Upper lobe of left lung (tissue), 4 donors: ENCODE measurements at regions not wholly inside any gene's neighbourhood (a gene's known extent, or its start where the extent isn't known, plus 50 kb on each side); places are given as distances from the start of the nearest gene placed in this dataset.

Experiments used
- CTCF ChIP-seq, 6 experiments: fragments of 450-650 bp in 4 of 6; fragments of 200-600 bp in 2 of 6; sonication (generic) in 2 of 6; IDR thresholded peaks; one replicate each; pipeline ENCODE4 v1.5.1; 2016 to 2019; ENCODE audit warnings: antibody characterized with exemption in 6 of 6
- POLR2A ChIP-seq, 4 donors: fragments of 450-650 bp; IDR thresholded peaks; one replicate each; pipeline ENCODE4 v1.5.1; 2016 to 2017; ENCODE audit warnings: antibody characterized with exemption in 4 of 4, mild to moderate bottlenecking in 2 of 4

GRCh38 chr5:29185558-29185957, 2007.9 kb upstream of the CDH6 start:
- TF ChIP-seq CTCF (IDR thresholded peaks at IDR 0.05) (no peak), POLR2A (IDR thresholded peaks at IDR 0.05) (no peak)
